Right lobe of liver (tissue), 6 donors: ENCODE measurements at regions not wholly inside any gene's neighbourhood (a gene's known extent, or its start where the extent isn't known, plus 50 kb on each side); places are given as distances from the start of the nearest gene placed in this dataset.
A peak's percentile ranks its signal among the peaks of the same experiment; 100 is the strongest.
"Not testable (repeated sequence)": the region's sequence is repeated elsewhere in the genome, so short reads cannot be mapped to it uniquely, and the experiment has no call there.

Experiments used
- ATAC-seq, 4 donors: fragments of 200-7000 bp; cut with Tn5 transposase; one replicate each; pipeline ENCODE4 v1.9.1; 2020; ENCODE audit warnings: mild to moderate bottlenecking in 4 of 4, moderate library complexity in 4 of 4
- DNase-seq, 3 donors: peaks; one replicate each; pipeline ENCODE4 v3.0.0-alpha.2; 2020
- H3K27ac ChIP-seq, 3 donors: fragments of 200-600 bp; one replicate each; pipeline ENCODE4 v1.8.0; 2022
- H3K27me3 ChIP-seq, 2 donors: fragments of 200-600 bp; one replicate each; pipeline ENCODE4 v1.8.0; 2022
- H3K36me3 ChIP-seq, 4 donors: fragments of 200-600 bp; sonication (generic) in 1 of 4; one replicate each; pipeline versions ENCODE4 v1.5.1 to v1.8.0; 2017 to 2022; ENCODE audit warnings: control low read depth in 1 of 4
- H3K4me1 ChIP-seq, 4 donors: fragments of 200-600 bp; sonication (generic) in 1 of 4; one replicate each; pipeline versions ENCODE4 v1.5.1 to v1.8.0; 2017 to 2022; ENCODE audit warnings: control low read depth in 1 of 4
- H3K4me3 ChIP-seq, 3 donors: fragments of 200-600 bp; one replicate each; pipeline ENCODE4 v1.8.0; 2022
- H3K9me3 ChIP-seq, 4 donors: fragments of 200-600 bp; sonication (generic) in 1 of 4; one replicate each; pipeline versions ENCODE4 v1.5.1 to v1.8.0; 2017 to 2022; ENCODE audit warnings: control low read depth in 1 of 4
- CTCF ChIP-seq, 4 donors: fragments of 200-600 bp in 3 of 4; fragments of 450-650 bp in 1 of 4; IDR thresholded peaks; one replicate each; pipeline versions ENCODE4 v1.5.1 to v1.8.0; 2016 to 2022; ENCODE audit warnings: antibody characterized with exemption in 4 of 4, mild to moderate bottlenecking in 2 of 4
- POLR2A ChIP-seq: fragments of 450-650 bp; IDR thresholded peaks from one replicate; pipeline ENCODE4 v1.6.1; 2017; ENCODE audit warnings: antibody characterized with exemption, mild to moderate bottlenecking
- WGBS: methylation state at CpG from one replicate; pipeline ENCODE4 v1.1.6; 2018; ENCODE audit warnings: low coverage, low lambda C conversion rate; ENCODE audit not compliant: insufficient coverage; ENCODE audit errors: missing lambda C conversion rate; 5-methylcytosine and 5-hydroxymethylcytosine counted together
- intact Hi-C, 2 donors: fragments of 100-400 bp; cut with DNase I; formaldehyde crosslinking; loops; one replicate each; pipeline versions ENCODE4 v1.11.2 to v1.14.1; 2022
- donor health status: DM: no; HTN: yes; CAD: no.
- donor health status: DM: no; HTN: no; CAD: no.
- donor health status: DM: no; HTN: no; CAD: no.
- donor health status: DM: no; HTN: yes; CAD: no.
- donor health status: DM: no; HTN: yes; CAD: no.

DNA sequence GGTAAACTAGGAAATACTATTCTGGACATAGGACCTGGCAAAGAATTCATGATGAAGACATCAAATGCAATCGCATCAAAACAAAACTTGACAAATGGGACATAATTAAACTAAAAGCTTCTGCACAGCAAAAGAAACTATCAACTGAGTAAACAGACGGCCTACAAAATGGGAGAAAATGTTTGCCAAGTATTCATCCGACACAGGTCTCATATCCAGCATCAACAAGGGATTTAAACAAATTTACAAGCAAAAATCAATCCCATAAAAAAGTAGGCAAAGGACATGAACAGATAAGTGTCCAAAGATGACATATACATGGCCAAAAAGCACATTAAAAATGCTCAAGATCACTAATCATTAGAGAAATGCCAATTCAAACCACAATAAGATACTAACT is 1088.9 kb downstream of the NAALADL2 start:
- peaks cover 0 to 1% (median 0%) of the 10 kb centered on the region in 4 donors for H3K4me1 ChIP-seq
- no peaks in the 10 kb centered on the region for H3K27me3 ChIP-seq
- ATAC-seq: no peak
- WGBS: 77% methylated on average over 3 of the region's 3 CpGs
- intact Hi-C loops: no loop called here
- H3K27ac ChIP-seq: no peak overlapping the region
- DNase-seq: no peak
- no peaks in the 10 kb centered on the region for H3K36me3 ChIP-seq
- no peak overlapping the region for H3K4me3 ChIP-seq
- no peaks in the 10 kb centered on the region for H3K9me3 ChIP-seq
- no peak for TF ChIP-seq CTCF (IDR thresholded peaks at IDR 0.05)

GRCh38 chr3:175941352-175941751 is 1082.2 kb downstream of the NAALADL2 start:
- no peaks in the 10 kb centered on the region for H3K9me3 ChIP-seq
- intact Hi-C loops: no loop called here
- no peak for TF ChIP-seq POLR2A
- TF ChIP-seq CTCF (IDR thresholded peaks at IDR 0.05): peak; percentile 23 to 64 (median 50)
- H3K27me3 ChIP-seq: no peaks in the 10 kb centered on the region
- H3K4me3 ChIP-seq: peak overlapping the region in 1 of 3 donors; percentile 22
- ATAC-seq: peak; percentile 76 to 95 (median 81)
- H3K27ac ChIP-seq: no peak overlapping the region
- H3K4me1 ChIP-seq: peaks cover 0 to 1% (median 0%) of the 10 kb centered on the region in 4 donors
- no peaks in the 10 kb centered on the region for H3K36me3 ChIP-seq
- DNase-seq: peak in 2 of 3 donors; percentile 27 to 54

DNA sequence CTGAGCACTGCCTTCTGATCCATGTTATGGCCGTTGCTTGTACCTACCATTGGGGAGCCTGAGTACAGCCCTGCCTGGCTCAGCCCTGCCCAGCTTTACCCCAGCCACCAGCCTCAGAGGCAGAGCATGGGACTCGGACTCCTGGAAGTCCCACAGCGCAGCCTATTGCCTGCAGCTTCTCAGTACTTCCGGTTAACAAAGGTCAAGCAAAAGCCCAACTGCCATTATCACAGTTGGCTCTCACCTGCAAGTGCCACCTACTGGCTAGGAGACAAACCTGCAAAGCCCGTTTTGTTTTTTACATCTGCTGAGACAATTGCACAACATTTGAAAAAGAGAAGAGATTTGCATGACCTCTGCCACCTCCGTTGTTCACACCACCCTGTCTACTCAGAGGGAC is 1081.7 kb downstream of the NAALADL2 start:
- peak overlapping the region in 1 of 3 donors; percentile 22 for H3K4me3 ChIP-seq
- DNase-seq (peak in 1 of 3 donors; percentile 45), ATAC-seq (peak; percentile 63 to 90 (median 70))
- H3K36me3 ChIP-seq: no peaks in the 10 kb centered on the region
- peaks cover 0 to 1% (median 0%) of the 10 kb centered on the region in 4 donors for H3K4me1 ChIP-seq
- no peaks in the 10 kb centered on the region for H3K9me3 ChIP-seq
- no peaks in the 10 kb centered on the region for H3K27me3 ChIP-seq
- intact Hi-C loops: no loop called here
- no peak overlapping the region for H3K27ac ChIP-seq
- 26% methylated on average over 3 of the region's 6 CpGs for WGBS
- TF ChIP-seq CTCF (IDR thresholded peaks at IDR 0.05) (peak; percentile 21 to 35 (median 26)), POLR2A (no peak)

GRCh38 chr3:175940243-175940642 is 1081.1 kb downstream of the NAALADL2 start:
- 100% methylated on average over 5 of the region's 5 CpGs for WGBS
- H3K27me3 ChIP-seq: no peaks in the 10 kb centered on the region
- ATAC-seq (no peak), DNase-seq (no peak)
- TF ChIP-seq POLR2A: no peak
- H3K9me3 ChIP-seq: no peaks in the 10 kb centered on the region
- peaks cover 0 to 1% (median 0%) of the 10 kb centered on the region in 4 donors for H3K4me1 ChIP-seq
- H3K36me3 ChIP-seq: no peaks in the 10 kb centered on the region
- no peak overlapping the region for H3K27ac ChIP-seq
- H3K4me3 ChIP-seq: no peak overlapping the region
- intact Hi-C loops: no loop called here

- H3K4me3 ChIP-seq, H3K9me3 ChIP-seq, H3K36me3 ChIP-seq, DNase-seq, H3K27me3 ChIP-seq, ATAC-seq, intact Hi-C loops, H3K4me1 ChIP-seq, H3K27ac ChIP-seq: not testable (repeated sequence)
- no CpG with 5 or more reads among the region's 22 CpGs for WGBS
Observed at GRCh38 chr3:175937367-175937766, 1078.2 kb downstream of the NAALADL2 start.

GRCh38 chr3:175932586-175932985 is 1073.5 kb downstream of the NAALADL2 start:
- H3K9me3 ChIP-seq: no peaks in the 10 kb centered on the region
- H3K4me3 ChIP-seq: no peak overlapping the region
- H3K27me3 ChIP-seq: no peaks in the 10 kb centered on the region
- H3K36me3 ChIP-seq: no peaks in the 10 kb centered on the region
- TF ChIP-seq POLR2A: no peak
- TF ChIP-seq CTCF (IDR thresholded peaks at IDR 0.05): no peak
- H3K27ac ChIP-seq: no peak overlapping the region
- ATAC-seq (peak; percentile 46 to 81 (median 70)), DNase-seq (no peak)
- H3K4me1 ChIP-seq: peaks cover 0 to 4% (median 0%) of the 10 kb centered on the region in 4 donors
- intact Hi-C loops: no loop called here
